HPDE6-E6E7 (cell line): ENCODE measurements at regions not wholly inside any gene's neighbourhood (a gene's known extent, or its start where the extent isn't known, plus 50 kb on each side); places are given as distances from the start of the nearest gene placed in this dataset.
"Not testable (repeated sequence)": the region's sequence is repeated elsewhere in the genome, so short reads cannot be mapped to it uniquely, and the experiment has no call there.

ENCODE experiments used
- DNase-seq: peaks from one replicate; pipeline ENCODE4 v3.0.0; 2011; ENCODE audit warnings: missing footprints; ENCODE audit errors: extremely low spot score

GRCh38 chr10:91088300-91089140 is 131.9 kb upstream of the PCGF5 start:
- DNase-seq, result peak; percentile 20

GRCh38 chr10:91090761-91091529 is 129.5 kb upstream of the PCGF5 start:
- DNase-seq, result no peak

DNA sequence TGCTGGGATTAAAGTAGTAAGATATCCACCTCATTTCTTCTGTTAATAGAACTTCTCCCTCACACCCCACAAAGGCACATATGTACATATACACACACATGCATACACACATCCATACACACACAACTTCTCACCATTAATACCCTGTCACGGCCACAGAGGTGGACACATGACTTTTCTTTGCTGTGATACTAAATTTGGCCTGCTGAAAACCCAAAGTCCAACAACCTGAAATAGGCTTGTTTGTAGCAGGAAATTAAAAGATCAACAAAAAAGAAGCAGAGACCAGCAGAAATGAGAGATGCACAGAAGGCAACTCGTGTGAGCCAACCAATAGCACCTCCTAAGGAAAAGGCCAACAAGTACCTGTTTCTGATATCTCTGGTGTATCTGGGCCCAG is 128.7 kb upstream of the PCGF5 start:
- no peak for DNase-seq

- DNase-seq, result no peak
Measured at GRCh38 chr10:91096274-91096673, 124.2 kb upstream of the PCGF5 start.

DNA sequence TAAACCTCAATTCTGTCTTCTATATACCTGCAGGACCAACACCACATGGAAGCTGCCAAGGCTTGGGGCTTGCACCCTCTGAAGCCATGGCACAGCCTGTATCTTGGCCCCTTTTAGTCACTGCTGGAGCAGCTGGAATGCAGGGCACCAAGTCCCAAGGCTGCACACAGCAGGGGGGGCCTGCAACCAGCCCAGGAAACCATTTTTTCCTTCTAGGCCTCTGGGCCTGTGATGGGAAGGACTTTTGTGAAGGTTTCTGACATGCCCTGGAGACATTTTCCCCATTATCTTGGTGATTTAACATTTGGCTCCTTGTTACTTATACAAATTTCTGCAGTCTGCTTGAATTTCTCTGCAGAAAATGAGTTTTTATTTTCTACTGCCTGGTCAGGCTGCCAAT is 123.2 kb upstream of the PCGF5 start:
- DNase-seq, result no peak

- not testable (repeated sequence) for DNase-seq
Measured at GRCh38 chr10:91098021-91098420, 122.4 kb upstream of the PCGF5 start.

- no peak for DNase-seq
Measured at GRCh38 chr10:91103384-91104192, 116.9 kb upstream of the PCGF5 start.

GRCh38 chr10:91104193-91105041 is 116.0 kb upstream of the PCGF5 start:
- no peak for DNase-seq

GRCh38 chr10:91105269-91105668 is 115.2 kb upstream of the PCGF5 start:
- no peak for DNase-seq

DNA sequence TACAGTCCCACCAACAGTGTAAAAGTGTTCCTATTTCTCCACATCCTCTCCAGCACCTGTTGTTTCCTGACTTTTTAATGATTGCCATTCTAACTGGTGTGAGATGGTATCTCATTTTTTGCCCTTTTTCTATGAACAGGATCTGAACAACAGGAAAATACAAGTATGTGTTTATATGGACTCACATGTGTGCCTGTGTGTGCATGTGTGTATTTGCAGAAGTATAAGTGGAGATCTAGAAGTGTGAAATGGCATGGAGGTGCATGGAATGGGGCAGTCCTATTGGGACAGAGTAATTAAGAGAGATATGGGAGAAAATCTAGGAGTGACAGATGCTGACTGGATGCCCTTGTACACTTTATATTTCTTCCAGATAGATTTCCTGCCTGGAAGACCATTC is 111.6 kb upstream of the PCGF5 start:
- DNase-seq, result no peak

DNA sequence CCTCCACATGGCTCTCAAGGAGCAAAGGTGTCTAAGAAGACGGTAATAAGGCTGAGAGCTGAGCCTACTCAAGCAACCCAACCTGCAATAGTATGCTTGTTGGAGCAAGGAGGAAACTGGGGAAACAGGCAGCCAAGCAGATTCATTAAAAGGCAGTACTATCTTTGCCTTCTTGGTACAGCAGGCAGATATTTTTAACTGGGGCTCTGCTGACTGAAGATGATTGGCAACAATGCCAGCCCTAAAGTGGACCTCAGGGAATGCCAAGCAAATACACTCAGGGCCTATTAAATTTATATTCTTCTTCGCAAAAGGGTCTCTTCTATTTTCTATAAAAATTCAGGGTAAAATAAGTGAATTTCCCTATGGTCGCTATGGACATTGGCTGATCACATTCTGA is 109.4 kb upstream of the PCGF5 start:
- DNase-seq, result no peak

DNA sequence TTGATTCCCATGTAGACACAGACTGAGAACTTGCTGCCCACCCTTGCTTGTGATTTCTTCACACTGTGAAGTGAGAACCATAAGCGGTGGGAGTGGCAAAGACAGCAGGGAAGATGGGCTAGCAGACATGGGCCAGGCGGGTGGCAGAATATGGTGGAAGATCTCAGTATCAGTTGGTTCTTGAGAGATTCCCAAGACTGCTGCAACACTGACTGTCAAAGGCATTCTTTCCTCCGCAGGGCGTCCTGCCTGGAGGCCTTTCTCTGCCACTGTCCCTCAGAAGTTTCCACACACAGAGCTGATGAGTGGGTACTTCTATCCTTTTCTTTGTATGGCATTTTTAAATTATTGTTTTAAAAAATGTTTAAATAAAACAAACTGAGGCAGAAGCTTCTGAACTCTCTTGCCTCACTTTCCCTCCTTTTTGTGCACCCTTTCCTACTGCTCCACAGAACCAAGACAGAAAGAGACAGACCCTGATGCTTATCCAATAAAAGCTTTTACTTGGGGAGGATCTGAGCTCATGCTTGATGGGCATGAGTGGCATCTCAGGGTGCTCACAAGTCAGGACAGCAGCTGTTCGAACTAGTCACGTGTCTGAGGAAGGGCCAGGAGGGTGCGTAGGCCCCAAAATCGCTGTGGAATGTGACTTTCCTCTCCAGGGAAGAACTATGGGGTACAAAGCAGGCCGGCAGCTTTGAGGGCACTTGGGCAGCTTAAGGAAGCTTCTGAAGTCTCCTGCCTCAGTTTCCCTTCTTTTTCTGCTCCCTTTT is 104.7 kb upstream of the PCGF5 start:
- DNase-seq, result no peak

- no peak for DNase-seq
Measured at GRCh38 chr10:91117505-91117904, 103.0 kb upstream of the PCGF5 start.

GRCh38 chr10:91120348-91120747 is 100.1 kb upstream of the PCGF5 start:
- no peak for DNase-seq

GRCh38 chr10:91123261-91123660 is 97.2 kb upstream of the PCGF5 start:
- DNase-seq, result no peak

- DNase-seq, result no peak
Measured at GRCh38 chr10:91124016-91124415, 96.4 kb upstream of the PCGF5 start.

- DNase-seq, result no peak
Measured at GRCh38 chr10:91126471-91126870, 94.0 kb upstream of the PCGF5 start.

GRCh38 chr10:91127341-91128082 is 93.0 kb upstream of the PCGF5 start:
- DNase-seq, result no peak

- no peak for DNase-seq
Measured at GRCh38 chr10:91135113-91135512, 85.3 kb upstream of the PCGF5 start.
